ENCODE measurements at regions not wholly inside any gene's neighbourhood (a gene's known extent, or its start where the extent isn't known, plus 50 kb on each side); places are given as distances from the start of the nearest gene placed in this dataset.

- no peak for TF ChIP-seq CTCF (IDR thresholded peaks at IDR 0.05)
- TF ChIP-seq POLR2AphosphoS5 (IDR thresholded peaks at IDR 0.05), result no peak
- TF ChIP-seq POLR2A (IDR thresholded peaks at IDR 0.05), result no peak
Measured at GRCh38 chr2:184369307-184369706, 229.0 kb upstream of the ZNF804A start.

Measured in suprapubic skin (tissue), 4 donors.